ENCODE measurements at regions not wholly inside any gene's neighbourhood (a gene's known extent, or its start where the extent isn't known, plus 50 kb on each side); places are given as distances from the start of the nearest gene placed in this dataset.

DNA sequence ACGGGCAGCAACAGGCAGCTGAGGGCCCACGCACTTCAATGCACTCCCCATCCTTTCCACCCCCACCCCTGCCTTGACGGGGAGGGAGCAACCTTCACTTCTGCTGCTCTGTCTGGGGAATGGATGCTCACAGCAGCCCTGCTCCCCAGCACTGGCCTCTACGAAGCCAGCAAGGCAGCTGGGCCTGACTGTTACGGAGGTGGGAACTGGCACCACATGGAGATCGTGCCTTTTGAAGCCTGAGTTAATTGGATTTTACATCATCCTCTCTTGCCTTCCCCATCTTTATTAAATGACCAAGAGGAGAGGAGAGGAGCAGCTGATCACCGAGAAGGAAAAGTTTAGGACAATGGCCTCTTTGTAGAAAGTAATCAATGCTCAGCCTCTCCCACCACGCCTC, 187.0 kb upstream of the RPL38 start:
- H3K4me3 ChIP-seq, result no peak overlapping the region
- no peaks in the 10 kb centered on the region for H3K36me3 ChIP-seq (ENCODE audit: control insufficient read depth in 4 of 4, insufficient read depth in 4 of 4, low read length in 4 of 4)
- peaks cover 0 to 8% (median 4%) of the 10 kb centered on the region in 5 donors for H3K4me1 ChIP-seq (ENCODE audit: control insufficient read depth in 5 of 5, insufficient read depth in 5 of 5, low read length in 5 of 5)
- DNase-seq (no peak), ATAC-seq (ENCODE audit: insufficient read depth, low FRiP score) (no peak)
- peaks cover 0 to 9% (median 0%) of the 10 kb centered on the region in 4 donors for H3K9me3 ChIP-seq (ENCODE audit: control insufficient read depth in 4 of 4, insufficient read depth in 3 of 4, low read length in 3 of 4)
- peaks cover 0 to 6% (median 0%) of the 10 kb centered on the region in 3 donors for H3K27me3 ChIP-seq (ENCODE audit: control insufficient read depth in 3 of 3, insufficient read depth in 3 of 3, low read length in 2 of 3)
- 68 to 89% methylated on average over 8 of the region's 8 CpGs for WGBS, 2 donors
- H3K27ac ChIP-seq (ENCODE audit: low read depth in 1 of 2, low read length in 1 of 2), result no peak overlapping the region
- TF ChIP-seq, protein P1, sequence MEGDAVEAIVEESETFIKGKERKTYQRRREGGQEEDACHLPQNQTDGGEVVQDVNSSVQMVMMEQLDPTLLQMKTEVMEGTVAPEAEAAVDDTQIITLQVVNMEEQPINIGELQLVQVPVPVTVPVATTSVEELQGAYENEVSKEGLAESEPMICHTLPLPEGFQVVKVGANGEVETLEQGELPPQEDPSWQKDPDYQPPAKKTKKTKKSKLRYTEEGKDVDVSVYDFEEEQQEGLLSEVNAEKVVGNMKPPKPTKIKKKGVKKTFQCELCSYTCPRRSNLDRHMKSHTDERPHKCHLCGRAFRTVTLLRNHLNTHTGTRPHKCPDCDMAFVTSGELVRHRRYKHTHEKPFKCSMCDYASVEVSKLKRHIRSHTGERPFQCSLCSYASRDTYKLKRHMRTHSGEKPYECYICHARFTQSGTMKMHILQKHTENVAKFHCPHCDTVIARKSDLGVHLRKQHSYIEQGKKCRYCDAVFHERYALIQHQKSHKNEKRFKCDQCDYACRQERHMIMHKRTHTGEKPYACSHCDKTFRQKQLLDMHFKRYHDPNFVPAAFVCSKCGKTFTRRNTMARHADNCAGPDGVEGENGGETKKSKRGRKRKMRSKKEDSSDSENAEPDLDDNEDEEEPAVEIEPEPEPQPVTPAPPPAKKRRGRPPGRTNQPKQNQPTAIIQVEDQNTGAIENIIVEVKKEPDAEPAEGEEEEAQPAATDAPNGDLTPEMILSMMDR (IDR thresholded peaks at IDR 0.05; ENCODE audit: control extremely low read depth, extremely low read depth), result no peak
- no peak overlapping the region for H3K9ac ChIP-seq (ENCODE audit: insufficient read depth in 1 of 2, low read length in 2 of 2)

GRCh38 chr17:74017466-74017865, 186.0 kb upstream of the RPL38 start:
- TF ChIP-seq, protein P1 (IDR thresholded peaks at IDR 0.05; ENCODE audit: control extremely low read depth, extremely low read depth), result no peak
- peaks cover 0 to 3% (median 2%) of the 10 kb centered on the region in 5 donors for H3K4me1 ChIP-seq (ENCODE audit: control insufficient read depth in 5 of 5, insufficient read depth in 5 of 5, low read length in 5 of 5)
- H3K4me3 ChIP-seq, result no peak overlapping the region
- 78 to 85% methylated on average over 8 of the region's 8 CpGs for WGBS, 2 donors
- DNase-seq, result no peak
- no peaks in the 10 kb centered on the region for H3K36me3 ChIP-seq (ENCODE audit: control insufficient read depth in 4 of 4, insufficient read depth in 4 of 4, low read length in 4 of 4)
- peaks cover 0 to 6% (median 0%) of the 10 kb centered on the region in 3 donors for H3K27me3 ChIP-seq (ENCODE audit: control insufficient read depth in 3 of 3, insufficient read depth in 3 of 3, low read length in 2 of 3)
- H3K9ac ChIP-seq (ENCODE audit: insufficient read depth in 1 of 2, low read length in 2 of 2), result no peak overlapping the region
- peaks cover 0 to 9% (median 0%) of the 10 kb centered on the region in 4 donors for H3K9me3 ChIP-seq (ENCODE audit: control insufficient read depth in 4 of 4, insufficient read depth in 3 of 4, low read length in 3 of 4)
- no peak overlapping the region for H3K27ac ChIP-seq (ENCODE audit: low read depth in 1 of 2, low read length in 1 of 2)
- no peak for ATAC-seq (ENCODE audit: insufficient read depth, low FRiP score)

DNA sequence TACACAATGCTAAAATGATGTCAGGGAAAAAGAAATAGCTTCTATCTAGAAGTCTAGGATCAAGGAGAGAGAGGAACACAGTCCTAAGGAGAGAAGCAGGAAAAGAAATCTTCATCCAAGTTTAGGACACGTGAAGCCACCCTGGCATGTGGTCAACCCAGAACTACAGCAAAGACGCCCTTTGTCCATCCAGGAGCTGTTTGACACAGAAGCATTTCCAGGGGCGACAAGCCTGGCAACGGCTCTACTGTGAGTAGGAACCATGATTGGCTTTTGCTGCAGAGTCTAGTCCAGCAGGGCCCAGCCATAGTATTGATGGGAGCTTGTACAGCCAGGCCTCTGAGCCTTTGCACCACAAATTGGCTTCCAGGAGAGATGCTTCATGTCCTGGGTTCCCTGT, 185.4 kb upstream of the RPL38 start:
- Histone ChIP-seq H3K9me3 (ENCODE audit: control insufficient read depth in 4 of 4, insufficient read depth in 3 of 4, low read length in 3 of 4) (peaks cover 0 to 9% (median 0%) of the 10 kb centered on the region in 4 donors), H3K27ac (ENCODE audit: low read depth in 1 of 2, low read length in 1 of 2) (no peak overlapping the region), H3K27me3 (ENCODE audit: control insufficient read depth in 3 of 3, insufficient read depth in 3 of 3, low read length in 2 of 3) (peaks cover 0 to 6% (median 0%) of the 10 kb centered on the region in 3 donors), H3K9ac (ENCODE audit: insufficient read depth in 1 of 2, low read length in 2 of 2) (no peak overlapping the region), H3K36me3 (ENCODE audit: control insufficient read depth in 4 of 4, insufficient read depth in 4 of 4, low read length in 4 of 4) (no peaks in the 10 kb centered on the region), H3K4me1 (ENCODE audit: control insufficient read depth in 5 of 5, insufficient read depth in 5 of 5, low read length in 5 of 5) (peaks cover 0 to 2% (median 0%) of the 10 kb centered on the region in 5 donors), H3K4me3 (no peak overlapping the region)
- WGBS, 2 donors, result 84 to 89% methylated on average over 4 of the region's 4 CpGs
- no peak for DNase-seq
- TF ChIP-seq, protein P1 (IDR thresholded peaks at IDR 0.05; ENCODE audit: control extremely low read depth, extremely low read depth), result no peak
- no peak for ATAC-seq (ENCODE audit: insufficient read depth, low FRiP score)

DNA sequence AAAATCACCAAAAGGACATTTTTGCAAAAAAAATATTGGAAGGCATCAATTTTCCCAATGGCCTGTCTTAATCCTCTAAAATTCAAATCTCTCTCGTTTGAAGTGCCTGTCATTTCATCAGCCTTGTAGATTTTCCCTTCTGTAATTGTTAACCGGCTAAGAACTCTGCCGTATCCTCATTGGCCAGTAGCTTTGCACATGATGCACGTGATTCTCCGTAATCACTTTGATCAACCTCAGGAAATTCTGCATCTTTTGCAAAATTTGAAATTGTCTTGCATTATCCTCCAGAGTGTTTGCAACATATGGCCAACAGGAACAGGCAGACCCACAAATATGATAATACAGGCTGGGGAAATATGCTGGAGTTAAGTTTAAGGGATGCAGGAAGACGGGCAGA, 184.2 kb upstream of the RPL38 start:
- WGBS, 2 donors, result 51 to 71% methylated on average over 6 of the region's 6 CpGs
- no peak overlapping the region for H3K27ac ChIP-seq (ENCODE audit: low read depth in 1 of 2, low read length in 1 of 2)
- ATAC-seq (ENCODE audit: insufficient read depth, low FRiP score), result no peak

More for the DNA sequence above, 184.2 kb upstream of the RPL38 start:
- Histone ChIP-seq H3K4me3 (no peak overlapping the region), H3K9me3 (ENCODE audit: control insufficient read depth in 4 of 4, insufficient read depth in 3 of 4, low read length in 3 of 4) (peaks cover 0 to 12% (median 0%) of the 10 kb centered on the region in 4 donors), H3K27me3 (ENCODE audit: control insufficient read depth in 3 of 3, insufficient read depth in 3 of 3, low read length in 2 of 3) (peaks cover 0 to 6% (median 0%) of the 10 kb centered on the region in 3 donors), H3K36me3 (ENCODE audit: control insufficient read depth in 4 of 4, insufficient read depth in 4 of 4, low read length in 4 of 4) (no peaks in the 10 kb centered on the region), H3K9ac (ENCODE audit: insufficient read depth in 1 of 2, low read length in 2 of 2) (no peak overlapping the region), H3K4me1 (ENCODE audit: control insufficient read depth in 5 of 5, insufficient read depth in 5 of 5, low read length in 5 of 5) (peaks cover 0 to 2% (median 0%) of the 10 kb centered on the region in 5 donors)
- TF ChIP-seq, protein P1 (IDR thresholded peaks at IDR 0.05; ENCODE audit: control extremely low read depth, extremely low read depth), result no peak
- DNase-seq, result no peak

Data from lung (tissue), 11 donors.